Neural progenitor cell (in vitro differentiated cells): ENCODE measurements at regions not wholly inside any gene's neighbourhood (a gene's known extent, or its start where the extent isn't known, plus 50 kb on each side); places are given as distances from the start of the nearest gene placed in this dataset.
A peak's percentile ranks its signal among the peaks of the same experiment; 100 is the strongest.

ENCODE experiments used
- DNase-seq: peaks from one replicate; pipeline ENCODE4 v3.0.0-alpha.2; 2016; ENCODE audit warnings: low spot score
- H2AFZ ChIP-seq: fragments of 200-600 bp; sonication (generic); replicated peaks from 2 replicates; pipeline ENCODE4 v1.6.1; 2016; ENCODE audit warnings: antibody characterized with exemption
- H3F3A ChIP-seq: fragments of 200-600 bp; sonication (generic); 2 replicates; pipeline ENCODE4 v1.6.1; 2016; ENCODE audit warnings: antibody characterized with exemption, low read depth
- H3K27ac ChIP-seq: fragments of 200-600 bp; sonication (generic); 2 replicates; pipeline ENCODE4 v1.5.1; 2016; ENCODE audit warnings: mild to moderate bottlenecking
- H3K27me3 ChIP-seq: fragments of 200-600 bp; sonication (generic); 2 replicates; pipeline ENCODE4 v1.6.1; 2016; ENCODE audit warnings: mild to moderate bottlenecking, moderate library complexity
- H3K36me3 ChIP-seq: fragments of 200-600 bp; sonication (generic); 2 replicates; pipeline ENCODE4 v1.5.1; 2016
- H3K4me1 ChIP-seq: fragments of 200-600 bp; sonication (generic); 2 replicates; pipeline ENCODE4 v1.6.1; 2016; ENCODE audit warnings: mixed run types
- H3K4me2 ChIP-seq: fragments of 200-600 bp; sonication (generic); 2 replicates; pipeline ENCODE4 v1.6.1; 2016
- H3K4me3 ChIP-seq: fragments of 200-600 bp; sonication (generic); 2 replicates; pipeline ENCODE4 v1.5.1; 2016
- H3K79me2 ChIP-seq: fragments of 200-600 bp; sonication (generic); 2 replicates; pipeline ENCODE4 v1.6.1; 2016; ENCODE audit warnings: low read depth
- H3K9ac ChIP-seq: fragments of 200-600 bp; sonication (generic); 2 replicates; pipeline ENCODE4 v1.6.1; 2016
- H3K9me3 ChIP-seq: fragments of 200-600 bp; sonication (generic); 2 replicates; pipeline ENCODE4 v1.5.1; 2016; ENCODE audit warnings: low read depth
- H4K20me1 ChIP-seq: fragments of 200-600 bp; sonication (generic); 2 replicates; pipeline ENCODE4 v1.6.1; 2016; ENCODE audit warnings: low read depth
- H3K27ac Mint-ChIP-seq: 3 replicates; pipeline ENCODE4 v1.8.0; 2021; ENCODE audit warnings: mixed read lengths
- H3K27me3 Mint-ChIP-seq: 2 replicates; pipeline ENCODE4 v1.8.0; 2022; ENCODE audit warnings: low read depth, mild to moderate bottlenecking, inconsistent platforms, moderate library complexity, mixed read lengths; ENCODE audit not compliant: insufficient read depth
- H3K36me3 Mint-ChIP-seq: 3 replicates; pipeline ENCODE4 v1.8.0; 2021; ENCODE audit warnings: mixed read lengths
- H3K4me1 Mint-ChIP-seq: 3 replicates; pipeline ENCODE4 v1.8.0; 2021; ENCODE audit warnings: mixed read lengths
- H3K4me3 Mint-ChIP-seq: 3 replicates; pipeline ENCODE4 v1.8.0; 2021; ENCODE audit warnings: mild to moderate bottlenecking, moderate library complexity, mixed read lengths
- H3K9me3 Mint-ChIP-seq: 3 replicates; pipeline ENCODE4 v1.8.0; 2020; ENCODE audit warnings: mixed read lengths
- EZH2 ChIP-seq: fragments of 200-600 bp; sonication (generic); IDR thresholded peaks from 2 replicates; pipeline ENCODE4 v1.6.1; 2017; ENCODE audit warnings: antibody characterized with exemption, mild to moderate bottlenecking, moderate library complexity
- EZH2phosphoT487 ChIP-seq: fragments of 200-600 bp; sonication (generic); IDR thresholded peaks from 2 replicates; pipeline ENCODE4 v1.6.1; 2017; ENCODE audit warnings: antibody characterized with exemption
- TF ChIP-seq, protein P1 (sequence below): fragments of 200-600 bp; sonication (generic); IDR thresholded peaks from 2 replicates; pipeline ENCODE4 v1.5.1; 2017; ENCODE audit warnings: antibody characterized with exemption, mild to moderate bottlenecking

DNA sequence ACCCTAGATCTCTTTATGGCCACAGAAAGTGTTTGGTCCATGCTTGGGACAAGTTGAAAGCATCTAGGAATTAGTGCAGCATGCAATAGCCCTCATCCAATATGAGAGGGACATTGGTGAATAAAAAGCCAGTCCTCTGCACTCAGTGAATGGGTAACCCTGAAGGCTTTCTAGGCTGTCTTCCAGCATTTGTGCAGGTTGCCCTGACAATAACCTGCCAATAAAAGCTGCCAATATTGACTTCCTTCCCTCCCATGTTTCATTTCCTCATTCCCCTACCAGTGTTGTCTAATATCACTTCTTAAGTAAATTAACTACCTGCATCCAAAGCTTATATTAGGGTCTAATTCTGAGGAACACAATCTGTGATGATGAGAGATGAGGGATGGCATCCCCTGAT, 563.6 kb upstream of the NEGR1 start:
- no peak for DNase-seq
- H3K79me2 ChIP-seq, result no peaks in the 10 kb centered on the region
- Mint-ChIP-seq H3K4me1 (peaks cover 24% of the 10 kb centered on the region), H3K9me3 (peaks cover 12% of the 10 kb centered on the region), H3K27ac (peak overlapping the region; percentile 23), H3K4me3 (no peak overlapping the region), H3K36me3 (no peaks in the 10 kb centered on the region), H3K27me3 (peaks cover 2% of the 10 kb centered on the region)
- H2AFZ ChIP-seq, result no peak overlapping the region
- no peak overlapping the region for H3K27ac ChIP-seq
- H3K27me3 ChIP-seq, result no peaks in the 10 kb centered on the region
- H4K20me1 ChIP-seq, result no peaks in the 10 kb centered on the region
- peaks cover 18% of the 10 kb centered on the region for H3K4me1 ChIP-seq
- H3K36me3 ChIP-seq, result no peaks in the 10 kb centered on the region
- TF ChIP-seq, protein P1, sequence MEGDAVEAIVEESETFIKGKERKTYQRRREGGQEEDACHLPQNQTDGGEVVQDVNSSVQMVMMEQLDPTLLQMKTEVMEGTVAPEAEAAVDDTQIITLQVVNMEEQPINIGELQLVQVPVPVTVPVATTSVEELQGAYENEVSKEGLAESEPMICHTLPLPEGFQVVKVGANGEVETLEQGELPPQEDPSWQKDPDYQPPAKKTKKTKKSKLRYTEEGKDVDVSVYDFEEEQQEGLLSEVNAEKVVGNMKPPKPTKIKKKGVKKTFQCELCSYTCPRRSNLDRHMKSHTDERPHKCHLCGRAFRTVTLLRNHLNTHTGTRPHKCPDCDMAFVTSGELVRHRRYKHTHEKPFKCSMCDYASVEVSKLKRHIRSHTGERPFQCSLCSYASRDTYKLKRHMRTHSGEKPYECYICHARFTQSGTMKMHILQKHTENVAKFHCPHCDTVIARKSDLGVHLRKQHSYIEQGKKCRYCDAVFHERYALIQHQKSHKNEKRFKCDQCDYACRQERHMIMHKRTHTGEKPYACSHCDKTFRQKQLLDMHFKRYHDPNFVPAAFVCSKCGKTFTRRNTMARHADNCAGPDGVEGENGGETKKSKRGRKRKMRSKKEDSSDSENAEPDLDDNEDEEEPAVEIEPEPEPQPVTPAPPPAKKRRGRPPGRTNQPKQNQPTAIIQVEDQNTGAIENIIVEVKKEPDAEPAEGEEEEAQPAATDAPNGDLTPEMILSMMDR, result no peak
- no peak for TF ChIP-seq EZH2phosphoT487
- no peak for TF ChIP-seq EZH2
- no peak overlapping the region for H3K4me3 ChIP-seq
- H3K4me2 ChIP-seq, result no peak overlapping the region
- no peak overlapping the region for H3K9ac ChIP-seq
- no peaks in the 10 kb centered on the region for H3K9me3 ChIP-seq
- peaks cover 4% of the 10 kb centered on the region for H3F3A ChIP-seq

- Mint-ChIP-seq H3K36me3 (no peaks in the 10 kb centered on the region), H3K4me1 (peaks cover 24% of the 10 kb centered on the region), H3K4me3 (no peak overlapping the region), H3K27ac (peak overlapping the region; percentile 23), H3K9me3 (peaks cover 16% of the 10 kb centered on the region), H3K27me3 (peaks cover 2% of the 10 kb centered on the region)
- DNase-seq, result peak; percentile 58
- Histone ChIP-seq H3F3A (peaks cover 4% of the 10 kb centered on the region), H3K36me3 (no peaks in the 10 kb centered on the region), H3K9ac (no peak overlapping the region), H3K4me3 (no peak overlapping the region), H3K4me2 (no peak overlapping the region), H4K20me1 (no peaks in the 10 kb centered on the region), H3K4me1 (peaks cover 18% of the 10 kb centered on the region), H3K27ac (no peak overlapping the region), H3K9me3 (no peaks in the 10 kb centered on the region), H2AFZ (no peak overlapping the region), H3K27me3 (no peaks in the 10 kb centered on the region), H3K79me2 (no peaks in the 10 kb centered on the region)
- TF ChIP-seq, protein P1, result peak; percentile 58
- no peak for TF ChIP-seq EZH2
Observed at GRCh38 chr1:72845381-72845780, 563.0 kb upstream of the NEGR1 start.

- Mint-ChIP-seq H3K9me3 (peaks cover 61% of the 10 kb centered on the region), H3K27me3 (peaks cover 9% of the 10 kb centered on the region), H3K27ac (no peak overlapping the region), H3K4me1 (peaks cover 12% of the 10 kb centered on the region), H3K36me3 (peaks cover 7% of the 10 kb centered on the region), H3K4me3 (no peak overlapping the region)
- no peaks in the 10 kb centered on the region for H3K27me3 ChIP-seq
- no peaks in the 10 kb centered on the region for H3K36me3 ChIP-seq
- H2AFZ ChIP-seq, result no peak overlapping the region
- no peak overlapping the region for H3K9ac ChIP-seq
- H4K20me1 ChIP-seq, result no peaks in the 10 kb centered on the region
- no peaks in the 10 kb centered on the region for H3K9me3 ChIP-seq
- no peaks in the 10 kb centered on the region for H3F3A ChIP-seq
- peak; percentile 54 for DNase-seq
- peaks cover 9% of the 10 kb centered on the region for H3K4me1 ChIP-seq
- TF ChIP-seq, protein P1, result no peak
- no peak for TF ChIP-seq EZH2phosphoT487
- H3K79me2 ChIP-seq, result no peaks in the 10 kb centered on the region
- no peak overlapping the region for H3K4me3 ChIP-seq
- H3K27ac ChIP-seq, result no peak overlapping the region
- no peak overlapping the region for H3K4me2 ChIP-seq
Observed at GRCh38 chr1:72837781-72838180, 555.4 kb upstream of the NEGR1 start.
